ENCODE measurements at regions not wholly inside any gene's neighbourhood (a gene's known extent, or its start where the extent isn't known, plus 50 kb on each side); places are given as distances from the start of the nearest gene placed in this dataset.

GRCh38 chr1:194355488-194356106 lies 1169.2 kb upstream of the B3GALT2 start:
- Histone ChIP-seq H3K9me3 (no peaks in the 10 kb centered on the region), H3K4me3 (no peak overlapping the region), H3K27me3 (replicated peaks; ENCODE audit: insufficient read depth) (no peaks in the 10 kb centered on the region), H3K36me3 (no peaks in the 10 kb centered on the region), H3K27ac (no peak overlapping the region), H3K4me1 (ENCODE audit: control insufficient read depth in 1 of 2, low read depth in 2 of 2) (no peaks in the 10 kb centered on the region)
- TF ChIP-seq, protein P1, sequence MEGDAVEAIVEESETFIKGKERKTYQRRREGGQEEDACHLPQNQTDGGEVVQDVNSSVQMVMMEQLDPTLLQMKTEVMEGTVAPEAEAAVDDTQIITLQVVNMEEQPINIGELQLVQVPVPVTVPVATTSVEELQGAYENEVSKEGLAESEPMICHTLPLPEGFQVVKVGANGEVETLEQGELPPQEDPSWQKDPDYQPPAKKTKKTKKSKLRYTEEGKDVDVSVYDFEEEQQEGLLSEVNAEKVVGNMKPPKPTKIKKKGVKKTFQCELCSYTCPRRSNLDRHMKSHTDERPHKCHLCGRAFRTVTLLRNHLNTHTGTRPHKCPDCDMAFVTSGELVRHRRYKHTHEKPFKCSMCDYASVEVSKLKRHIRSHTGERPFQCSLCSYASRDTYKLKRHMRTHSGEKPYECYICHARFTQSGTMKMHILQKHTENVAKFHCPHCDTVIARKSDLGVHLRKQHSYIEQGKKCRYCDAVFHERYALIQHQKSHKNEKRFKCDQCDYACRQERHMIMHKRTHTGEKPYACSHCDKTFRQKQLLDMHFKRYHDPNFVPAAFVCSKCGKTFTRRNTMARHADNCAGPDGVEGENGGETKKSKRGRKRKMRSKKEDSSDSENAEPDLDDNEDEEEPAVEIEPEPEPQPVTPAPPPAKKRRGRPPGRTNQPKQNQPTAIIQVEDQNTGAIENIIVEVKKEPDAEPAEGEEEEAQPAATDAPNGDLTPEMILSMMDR (IDR thresholded peaks at IDR 0.05), result no peak
- no peak for ATAC-seq (ENCODE audit: insufficient number of reproducible peaks, low FRiP score, low read depth)
- no peak for DNase-seq (ENCODE audit: low spot score)

DNA sequence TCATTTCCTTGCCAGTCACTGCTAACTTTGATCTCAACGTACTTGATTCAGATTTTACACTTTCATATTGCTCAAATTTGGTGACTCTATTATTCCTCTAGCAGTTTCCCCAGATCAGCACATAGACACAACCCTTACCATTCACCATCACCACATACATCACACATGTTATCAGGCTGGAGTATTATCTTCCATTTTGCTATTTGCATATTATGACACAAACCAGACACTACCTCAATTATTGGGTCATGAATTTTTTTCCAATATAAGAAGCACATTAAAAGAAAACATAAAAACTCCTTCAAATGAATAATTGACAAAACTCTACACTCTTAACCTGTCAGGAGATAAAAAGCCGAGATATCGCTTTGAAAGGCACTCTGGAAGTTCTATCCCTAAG lies 1166.7 kb upstream of the B3GALT2 start:
- ATAC-seq (ENCODE audit: insufficient number of reproducible peaks, low FRiP score, low read depth) (no peak), DNase-seq (ENCODE audit: low spot score) (no peak)
- no peaks in the 10 kb centered on the region for H3K27me3 ChIP-seq (replicated peaks; ENCODE audit: insufficient read depth)
- H3K36me3 ChIP-seq, result no peaks in the 10 kb centered on the region
- H3K4me1 ChIP-seq (ENCODE audit: control insufficient read depth in 1 of 2, low read depth in 2 of 2), result no peaks in the 10 kb centered on the region
- no peaks in the 10 kb centered on the region for H3K9me3 ChIP-seq
- H3K27ac ChIP-seq, result no peak overlapping the region
- no peak overlapping the region for H3K4me3 ChIP-seq
- TF ChIP-seq, protein P1 (IDR thresholded peaks at IDR 0.05), result no peak

DNA sequence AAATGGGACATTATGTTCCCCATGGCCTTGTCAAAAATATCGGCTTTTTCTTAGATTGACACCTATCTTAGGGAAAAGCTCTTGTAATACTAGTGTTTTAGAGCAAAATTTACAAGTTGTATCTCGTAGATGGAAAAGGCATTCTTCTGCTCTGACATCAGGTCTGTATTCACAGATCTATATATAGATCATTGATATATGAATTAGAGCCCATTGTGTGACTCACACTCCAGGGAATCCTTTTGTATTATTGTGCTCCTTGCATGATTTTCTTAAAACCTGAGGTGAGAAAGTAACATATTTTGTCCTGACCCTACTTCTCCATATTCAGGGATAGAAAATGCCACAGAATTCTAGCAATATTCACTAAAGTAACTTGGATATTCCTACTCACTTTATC lies 1160.8 kb upstream of the B3GALT2 start:
- Histone ChIP-seq H3K4me3 (no peak overlapping the region), H3K4me1 (ENCODE audit: control insufficient read depth in 1 of 2, low read depth in 2 of 2) (no peaks in the 10 kb centered on the region), H3K27me3 (replicated peaks; ENCODE audit: insufficient read depth) (no peaks in the 10 kb centered on the region), H3K9me3 (no peaks in the 10 kb centered on the region), H3K36me3 (no peaks in the 10 kb centered on the region), H3K27ac (no peak overlapping the region)
- no peak for DNase-seq (ENCODE audit: low spot score)
- no peak for ATAC-seq (ENCODE audit: insufficient number of reproducible peaks, low FRiP score, low read depth)
- TF ChIP-seq, protein P1 (IDR thresholded peaks at IDR 0.05), result no peak

- no peak for ATAC-seq (ENCODE audit: insufficient number of reproducible peaks, low FRiP score, low read depth)
- Histone ChIP-seq H3K4me1 (ENCODE audit: control insufficient read depth in 1 of 2, low read depth in 2 of 2) (no peaks in the 10 kb centered on the region), H3K27me3 (replicated peaks; ENCODE audit: insufficient read depth) (no peaks in the 10 kb centered on the region), H3K4me3 (no peak overlapping the region), H3K9me3 (no peaks in the 10 kb centered on the region), H3K27ac (no peak overlapping the region), H3K36me3 (no peaks in the 10 kb centered on the region)
- DNase-seq (ENCODE audit: low spot score), result no peak
- TF ChIP-seq, protein P1 (IDR thresholded peaks at IDR 0.05), result no peak
Observed at GRCh38 chr1:194342484-194343262, 1156.3 kb upstream of the B3GALT2 start.

DNA sequence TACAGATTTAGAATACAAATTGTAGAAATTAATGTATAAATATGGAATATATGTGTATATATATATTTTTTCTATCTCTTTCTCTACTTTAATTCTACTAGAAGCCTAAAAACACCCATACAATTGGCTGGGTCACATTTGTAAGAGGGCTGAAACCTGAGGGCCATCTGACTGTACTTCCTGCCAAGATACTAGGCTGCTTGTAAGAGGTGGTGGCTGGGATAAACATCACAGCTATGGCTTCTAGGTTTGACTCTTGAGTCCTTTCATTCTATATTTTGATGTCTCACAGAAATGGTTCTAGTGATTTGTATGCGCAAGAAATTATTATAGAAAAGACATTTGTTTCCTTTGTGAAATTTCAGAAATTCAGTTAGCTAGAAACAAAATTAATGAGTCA lies 1155.2 kb upstream of the B3GALT2 start:
- Histone ChIP-seq H3K4me1 (ENCODE audit: control insufficient read depth in 1 of 2, low read depth in 2 of 2) (no peaks in the 10 kb centered on the region), H3K9me3 (no peaks in the 10 kb centered on the region), H3K27ac (no peak overlapping the region), H3K27me3 (replicated peaks; ENCODE audit: insufficient read depth) (no peaks in the 10 kb centered on the region), H3K4me3 (no peak overlapping the region), H3K36me3 (no peaks in the 10 kb centered on the region)
- no peak for DNase-seq (ENCODE audit: low spot score)
- no peak for ATAC-seq (ENCODE audit: insufficient number of reproducible peaks, low FRiP score, low read depth)
- TF ChIP-seq, protein P1 (IDR thresholded peaks at IDR 0.05), result no peak
